Lower leg skin (tissue), 3 donors: ENCODE measurements at regions not wholly inside any gene's neighbourhood (a gene's known extent, or its start where the extent isn't known, plus 50 kb on each side); places are given as distances from the start of the nearest gene placed in this dataset.

ENCODE experiments used
- POLR2A ChIP-seq, 2 donors: fragments of 450-650 bp; IDR thresholded peaks; one replicate each; pipeline ENCODE4 v1.6.1; 2016 to 2017; ENCODE audit warnings: antibody characterized with exemption in 2 of 2, mild to moderate bottlenecking in 1 of 2, moderate library complexity in 1 of 2
- TF ChIP-seq, protein P1 (sequence below), 3 donors: fragments of 450-650 bp; IDR thresholded peaks; one replicate each; pipeline ENCODE4 v1.5.1; 2016; ENCODE audit warnings: antibody characterized with exemption in 3 of 3, mild to moderate bottlenecking in 3 of 3, moderate library complexity in 2 of 3

DNA sequence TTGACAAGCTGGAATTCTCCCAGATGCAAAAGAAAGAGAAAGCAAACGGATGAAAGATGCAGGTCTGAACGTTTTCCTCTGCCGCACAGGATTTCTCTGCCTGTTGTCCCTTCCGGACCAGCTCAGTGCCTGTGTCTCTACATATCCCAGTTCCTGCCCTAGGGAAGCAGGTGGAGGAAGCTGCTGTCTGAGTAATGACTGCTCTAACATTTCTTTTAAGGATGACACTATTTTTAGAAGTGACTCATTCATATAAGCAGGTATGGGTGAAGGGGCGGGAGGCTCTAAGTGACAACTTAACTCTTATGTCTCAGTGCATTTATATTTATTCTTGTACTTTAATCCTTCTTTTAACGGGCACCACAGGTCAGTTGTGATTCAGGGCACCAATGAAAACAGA lies 128.8 kb downstream of the SLC24A2 start:
- TF ChIP-seq, protein P1, sequence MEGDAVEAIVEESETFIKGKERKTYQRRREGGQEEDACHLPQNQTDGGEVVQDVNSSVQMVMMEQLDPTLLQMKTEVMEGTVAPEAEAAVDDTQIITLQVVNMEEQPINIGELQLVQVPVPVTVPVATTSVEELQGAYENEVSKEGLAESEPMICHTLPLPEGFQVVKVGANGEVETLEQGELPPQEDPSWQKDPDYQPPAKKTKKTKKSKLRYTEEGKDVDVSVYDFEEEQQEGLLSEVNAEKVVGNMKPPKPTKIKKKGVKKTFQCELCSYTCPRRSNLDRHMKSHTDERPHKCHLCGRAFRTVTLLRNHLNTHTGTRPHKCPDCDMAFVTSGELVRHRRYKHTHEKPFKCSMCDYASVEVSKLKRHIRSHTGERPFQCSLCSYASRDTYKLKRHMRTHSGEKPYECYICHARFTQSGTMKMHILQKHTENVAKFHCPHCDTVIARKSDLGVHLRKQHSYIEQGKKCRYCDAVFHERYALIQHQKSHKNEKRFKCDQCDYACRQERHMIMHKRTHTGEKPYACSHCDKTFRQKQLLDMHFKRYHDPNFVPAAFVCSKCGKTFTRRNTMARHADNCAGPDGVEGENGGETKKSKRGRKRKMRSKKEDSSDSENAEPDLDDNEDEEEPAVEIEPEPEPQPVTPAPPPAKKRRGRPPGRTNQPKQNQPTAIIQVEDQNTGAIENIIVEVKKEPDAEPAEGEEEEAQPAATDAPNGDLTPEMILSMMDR (IDR thresholded peaks at IDR 0.05), result no peak
- no peak for TF ChIP-seq POLR2A (IDR thresholded peaks at IDR 0.05)
